ENCODE measurements at regions not wholly inside any gene's neighbourhood (a gene's known extent, or its start where the extent isn't known, plus 50 kb on each side); places are given as distances from the start of the nearest gene placed in this dataset.

DNA sequence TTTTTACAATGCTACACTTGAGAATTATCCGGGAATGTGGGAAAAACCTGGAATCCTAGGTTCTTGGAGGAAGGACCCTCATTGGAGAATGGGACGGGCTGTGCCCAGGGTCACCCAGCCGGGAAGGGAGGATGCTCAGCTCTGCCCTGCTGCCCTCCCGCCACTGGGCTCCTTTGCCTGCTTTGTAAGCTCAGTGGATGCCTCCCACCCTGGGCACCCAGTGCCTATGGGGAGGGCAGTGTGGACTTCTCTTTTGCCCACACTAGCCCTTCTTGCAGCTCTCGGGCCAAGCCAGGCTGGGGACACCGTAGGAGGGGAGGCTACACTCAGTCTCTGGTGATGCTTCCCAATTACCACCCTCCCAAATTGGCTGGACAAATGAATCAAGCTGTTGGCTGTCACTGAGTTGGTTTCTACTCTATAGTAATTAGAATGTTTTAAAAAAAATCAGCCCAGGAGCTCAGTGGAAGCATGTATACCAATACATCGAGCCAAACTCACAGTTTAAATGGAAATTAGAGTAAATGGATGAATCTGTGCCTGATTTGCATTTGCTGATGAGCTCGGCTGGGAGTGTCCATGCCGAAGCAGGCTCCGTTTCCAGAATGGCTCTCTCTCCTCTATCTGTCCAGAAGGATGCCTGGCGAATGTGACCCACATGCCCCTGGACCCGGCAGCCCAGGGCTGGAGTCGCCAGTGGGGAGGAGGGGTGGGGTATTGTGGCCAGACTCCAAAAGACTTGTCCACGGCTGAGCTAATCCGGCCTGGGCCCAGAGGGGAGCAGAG lies 317.0 kb downstream of the CTTN start:
- CTCF ChIA-PET, result no interaction called here

DNA sequence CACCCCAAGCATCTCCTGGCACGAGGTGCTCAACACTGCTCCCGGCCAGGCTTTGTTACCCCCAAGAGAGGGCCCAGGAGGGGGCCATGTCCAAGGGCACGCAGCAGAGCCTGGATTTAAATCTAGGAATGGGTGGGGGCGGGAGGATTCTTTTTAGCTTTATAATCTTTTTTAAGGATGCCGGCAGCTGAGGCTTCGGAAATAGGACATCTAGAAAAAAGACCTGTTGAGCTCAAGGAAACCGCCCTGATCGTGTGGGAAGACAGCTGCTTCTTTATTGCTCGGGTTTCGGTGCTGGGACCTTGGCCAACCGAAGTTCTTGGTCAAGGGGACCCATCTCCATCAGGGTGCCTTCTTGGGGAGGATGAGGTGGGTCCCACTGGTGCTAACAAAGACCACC lies 317.9 kb downstream of the CTTN start:
- no peak overlapping the region for H3K4me3 ChIP-seq (ENCODE audit: low read depth, low read length)
- TF ChIP-seq, protein P1, sequence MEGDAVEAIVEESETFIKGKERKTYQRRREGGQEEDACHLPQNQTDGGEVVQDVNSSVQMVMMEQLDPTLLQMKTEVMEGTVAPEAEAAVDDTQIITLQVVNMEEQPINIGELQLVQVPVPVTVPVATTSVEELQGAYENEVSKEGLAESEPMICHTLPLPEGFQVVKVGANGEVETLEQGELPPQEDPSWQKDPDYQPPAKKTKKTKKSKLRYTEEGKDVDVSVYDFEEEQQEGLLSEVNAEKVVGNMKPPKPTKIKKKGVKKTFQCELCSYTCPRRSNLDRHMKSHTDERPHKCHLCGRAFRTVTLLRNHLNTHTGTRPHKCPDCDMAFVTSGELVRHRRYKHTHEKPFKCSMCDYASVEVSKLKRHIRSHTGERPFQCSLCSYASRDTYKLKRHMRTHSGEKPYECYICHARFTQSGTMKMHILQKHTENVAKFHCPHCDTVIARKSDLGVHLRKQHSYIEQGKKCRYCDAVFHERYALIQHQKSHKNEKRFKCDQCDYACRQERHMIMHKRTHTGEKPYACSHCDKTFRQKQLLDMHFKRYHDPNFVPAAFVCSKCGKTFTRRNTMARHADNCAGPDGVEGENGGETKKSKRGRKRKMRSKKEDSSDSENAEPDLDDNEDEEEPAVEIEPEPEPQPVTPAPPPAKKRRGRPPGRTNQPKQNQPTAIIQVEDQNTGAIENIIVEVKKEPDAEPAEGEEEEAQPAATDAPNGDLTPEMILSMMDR (IDR thresholded peaks at IDR 0.05; ENCODE audit: insufficient read depth, low read length, missing control alignments), result no peak
- ChIA-PET POLR2A (no interaction called here), CTCF (no interaction called here)
- no peak for DNase-seq (ENCODE audit: low read depth, low spot score)

More for the DNA sequence above, 317.0 kb downstream of the CTTN start:
- H3K4me3 ChIP-seq (ENCODE audit: low read depth, low read length), result no peak overlapping the region
- POLR2A ChIA-PET, result no interaction called here
- DNase-seq (ENCODE audit: low read depth, low spot score), result no peak
- TF ChIP-seq, protein P1 (IDR thresholded peaks at IDR 0.05; ENCODE audit: insufficient read depth, low read length, missing control alignments), result no peak

- CTCF ChIA-PET, result no interaction called here
- POLR2A ChIA-PET, result no interaction called here
These were observed 318.9 kb downstream of the CTTN start for GRCh38 chr11:70716986-70717775.

DNA sequence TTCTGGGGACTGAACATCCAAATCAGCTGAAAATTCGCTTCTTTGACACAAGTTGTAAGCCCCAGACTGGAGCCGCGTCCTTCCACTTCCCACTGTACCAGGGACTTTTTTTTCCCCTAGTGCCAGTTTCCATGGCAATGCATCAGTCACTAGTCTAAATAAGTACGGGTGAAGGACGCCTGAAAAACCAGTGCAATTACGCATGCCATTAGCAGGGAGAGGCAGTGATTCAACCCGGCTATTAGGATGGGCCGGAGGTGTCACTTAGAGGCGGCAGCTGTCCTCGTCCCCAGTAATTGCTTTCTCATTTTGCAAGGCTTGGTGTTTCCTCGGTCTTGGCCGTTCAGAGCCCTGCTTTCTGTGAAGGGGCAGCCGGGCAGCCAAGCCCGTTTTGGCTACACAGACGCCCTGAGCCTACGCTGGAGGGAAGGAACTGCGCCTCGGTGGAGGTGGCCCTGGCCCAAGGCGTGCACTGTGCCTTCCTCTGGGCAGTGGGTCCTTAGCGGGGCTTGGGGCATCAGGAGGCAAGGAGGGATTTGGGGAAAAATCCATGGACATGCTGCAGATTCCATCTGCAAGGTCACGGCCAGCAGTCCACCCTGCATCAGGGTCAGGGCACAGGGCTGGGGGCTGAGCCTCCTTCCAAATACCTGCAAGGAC lies 319.7 kb downstream of the CTTN start:
- H3K4me3 ChIP-seq (ENCODE audit: low read depth, low read length), result no peak overlapping the region
- DNase-seq (ENCODE audit: low read depth, low spot score), result no peak
- CTCF ChIA-PET, result no interaction called here
- POLR2A ChIA-PET, result no interaction called here
- TF ChIP-seq, protein P1 (IDR thresholded peaks at IDR 0.05; ENCODE audit: insufficient read depth, low read length, missing control alignments), result no peak

More at GRCh38 chr11:70716986-70717775, 318.9 kb downstream of the CTTN start:
- TF ChIP-seq, protein P1 (IDR thresholded peaks at IDR 0.05; ENCODE audit: insufficient read depth, low read length, missing control alignments), result no peak
- H3K4me3 ChIP-seq (ENCODE audit: low read depth, low read length), result no peak overlapping the region
- DNase-seq (ENCODE audit: low read depth, low spot score), result no peak

DNA sequence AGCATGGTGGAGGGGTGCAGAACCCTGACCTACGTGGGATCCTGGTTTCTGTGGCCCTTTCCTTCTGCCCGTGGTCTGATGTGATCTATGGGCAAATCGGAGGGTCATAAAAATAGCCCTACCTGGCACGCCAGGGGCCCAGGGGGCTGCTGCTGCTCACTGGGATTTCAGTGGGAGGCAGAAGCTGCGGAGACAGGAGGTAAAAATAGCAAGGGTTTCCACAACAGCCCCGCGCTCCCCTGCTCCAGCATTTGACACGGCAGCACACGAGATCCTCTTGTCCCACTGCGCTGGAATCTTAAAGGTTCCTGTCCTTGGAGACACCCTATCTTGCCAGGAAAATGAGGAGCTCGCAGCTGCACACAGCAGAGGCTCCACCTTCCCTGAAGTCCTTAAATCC lies 321.2 kb downstream of the CTTN start:
- POLR2A ChIA-PET, result no interaction called here
- no peak overlapping the region for H3K4me3 ChIP-seq (ENCODE audit: low read depth, low read length)
- TF ChIP-seq, protein P1 (IDR thresholded peaks at IDR 0.05; ENCODE audit: insufficient read depth, low read length, missing control alignments), result no peak
- DNase-seq (ENCODE audit: low read depth, low spot score), result no peak
- CTCF ChIA-PET, result no interaction called here

- TF ChIP-seq, protein P1 (IDR thresholded peaks at IDR 0.05; ENCODE audit: insufficient read depth, low read length, missing control alignments), result no peak
- CTCF ChIA-PET, result no interaction called here
- no peak for DNase-seq (ENCODE audit: low read depth, low spot score)
These were observed 322.0 kb downstream of the CTTN start for GRCh38 chr11:70720281-70720680.

More at GRCh38 chr11:70720281-70720680, 322.0 kb downstream of the CTTN start:
- H3K4me3 ChIP-seq (ENCODE audit: low read depth, low read length), result no peak overlapping the region
- POLR2A ChIA-PET, result no interaction called here

All from AG04449 (cell line).